Body of pancreas (tissue), 4 donors: ENCODE measurements at regions not wholly inside any gene's neighbourhood (a gene's known extent, or its start where the extent isn't known, plus 50 kb on each side); places are given as distances from the start of the nearest gene placed in this dataset.

Experiments
- ATAC-seq: fragments of 150-250 bp; one replicate; pipeline ENCODE4 v1.9.1; 2016
- DNase-seq, 4 donors: peaks; one replicate each; pipeline ENCODE4 v3.0.0-alpha.2; 2019
- H3K27ac ChIP-seq, 4 donors: fragments of 200-600 bp; sonication (generic); 1 replicate in 3 of 4; 2 replicates in 1 of 4; pipeline versions ENCODE4 v1.5.1 to v1.6.1; 2016 to 2019; ENCODE audit warnings: mild to moderate bottlenecking in 1 of 4, mixed read lengths in 1 of 4, moderate library complexity in 1 of 4
- H3K27me3 ChIP-seq, 2 donors: fragments of 200-600 bp; sonication (generic); one replicate each; pipeline ENCODE4 v1.6.0; 2016; ENCODE audit warnings: mild to moderate bottlenecking in 1 of 2
- H3K36me3 ChIP-seq, 2 donors: fragments of 200-600 bp; sonication (generic); replicated peaks in 1 of 2; 2 replicates each; pipeline ENCODE4 v1.5.1; 2016; ENCODE audit warnings: low read depth in 2 of 2; ENCODE audit not compliant: insufficient read depth in 1 of 2
- H3K4me1 ChIP-seq: fragments of 200-600 bp; sonication (generic); one replicate; pipeline ENCODE4 v1.6.0; 2016
- H3K4me3 ChIP-seq, 2 donors: fragments of 200-600 bp; sonication (generic); 1 replicate in 1 of 2; 2 replicates in 1 of 2; pipeline ENCODE4 v1.5.1; 2016 to 2019
- H3K9me3 ChIP-seq, 3 donors: fragments of 200-600 bp; sonication (generic); 1 replicate in 2 of 3; 2 replicates in 1 of 3; pipeline ENCODE4 v1.5.1; 2016
- CTCF ChIP-seq, 7 experiments: fragments of 450-650 bp in 4 of 7; fragments of 200-600 bp in 3 of 7; sonication (generic) in 3 of 7; IDR thresholded peaks; one replicate each; pipeline ENCODE4 v1.5.1; 2016 to 2019; ENCODE audit warnings: antibody characterized with exemption in 7 of 7
- POLR2A ChIP-seq, 3 donors: fragments of 450-650 bp; IDR thresholded peaks; one replicate each; pipeline ENCODE4 v1.6.1; 2016; ENCODE audit warnings: antibody characterized with exemption in 3 of 3, mild to moderate bottlenecking in 2 of 3
- WGBS, 2 donors: methylation state at CpG; one replicate each; pipeline ENCODE4 v1.1.5; 2017; 5-methylcytosine and 5-hydroxymethylcytosine counted together
- intact Hi-C: fragments of 100-400 bp; cut with DNase I; formaldehyde crosslinking; loops from one replicate; pipeline ENCODE4 v1.15.1; 2023

GRCh38 chr3:6266135-6266534 is 594.8 kb upstream of the GRM7 start:
- H3K27me3 ChIP-seq = no peaks in the 10 kb centered on the region
- H3K36me3 ChIP-seq = no peaks in the 10 kb centered on the region
- no peak overlapping the region for H3K4me3 ChIP-seq
- H3K9me3 ChIP-seq = no peaks in the 10 kb centered on the region
- H3K4me1 ChIP-seq = peaks cover 24% of the 10 kb centered on the region
- WGBS, 2 donors = 68 to 79% methylated on average over 5 of the region's 5 CpGs
- intact Hi-C loops = no loop called here
- no peak for TF ChIP-seq CTCF (IDR thresholded peaks at IDR 0.05)
- TF ChIP-seq POLR2A (IDR thresholded peaks at IDR 0.05) = no peak
- H3K27ac ChIP-seq = no peak overlapping the region
- ATAC-seq = no peak
- no peak for DNase-seq

- no peaks in the 10 kb centered on the region for H3K4me1 ChIP-seq
- ATAC-seq (no peak), DNase-seq (no peak)
- H3K27ac ChIP-seq = no peak overlapping the region
- intact Hi-C loops = no loop called here
- no peaks in the 10 kb centered on the region for H3K36me3 ChIP-seq
- WGBS, 2 donors = 84 to 94% methylated on average over 3 of the region's 3 CpGs
- no peaks in the 10 kb centered on the region for H3K27me3 ChIP-seq
- TF ChIP-seq CTCF (IDR thresholded peaks at IDR 0.05) = no peak
- no peak for TF ChIP-seq POLR2A (IDR thresholded peaks at IDR 0.05)
- H3K9me3 ChIP-seq = no peaks in the 10 kb centered on the region
- H3K4me3 ChIP-seq = no peak overlapping the region
Observed at GRCh38 chr3:6273878-6274277, 587.0 kb upstream of the GRM7 start.

DNA sequence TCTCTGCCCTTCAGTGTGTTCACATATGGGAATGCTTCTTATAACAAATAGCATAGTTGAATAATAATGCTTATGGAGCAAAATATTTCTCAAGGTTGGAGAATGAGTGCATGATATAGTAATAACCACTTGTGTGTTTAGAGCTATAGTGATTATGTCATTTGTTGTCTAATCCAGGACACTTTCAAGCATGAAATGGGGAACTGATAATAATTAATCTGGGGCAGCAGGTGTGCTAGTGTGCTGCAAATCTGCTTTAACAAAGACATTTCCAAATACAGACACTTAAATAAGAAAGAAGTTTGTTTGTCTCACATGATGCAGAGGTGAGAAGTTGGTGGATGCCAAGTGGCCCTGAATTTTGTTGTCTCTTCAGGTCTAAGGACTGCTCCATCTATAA is 579.3 kb upstream of the GRM7 start:
- H3K27me3 ChIP-seq = no peaks in the 10 kb centered on the region
- no peak for TF ChIP-seq POLR2A (IDR thresholded peaks at IDR 0.05)
- no peak for TF ChIP-seq CTCF (IDR thresholded peaks at IDR 0.05)
- intact Hi-C loops = no loop called here
- H3K4me3 ChIP-seq = no peak overlapping the region
- DNase-seq (no peak), ATAC-seq (no peak)
- H3K9me3 ChIP-seq = no peaks in the 10 kb centered on the region
- no peaks in the 10 kb centered on the region for H3K36me3 ChIP-seq
- H3K4me1 ChIP-seq = no peaks in the 10 kb centered on the region
- H3K27ac ChIP-seq = no peak overlapping the region

GRCh38 chr3:6282918-6283317 is 578.0 kb upstream of the GRM7 start:
- ATAC-seq (no peak), DNase-seq (no peak)
- Histone ChIP-seq H3K36me3 (no peaks in the 10 kb centered on the region), H3K9me3 (no peaks in the 10 kb centered on the region), H3K4me1 (no peaks in the 10 kb centered on the region), H3K27ac (no peak overlapping the region), H3K27me3 (no peaks in the 10 kb centered on the region), H3K4me3 (no peak overlapping the region)
- 81 to 82% methylated on average over 4 of the region's 4 CpGs for WGBS, 2 donors
- TF ChIP-seq CTCF (IDR thresholded peaks at IDR 0.05) (no peak), POLR2A (IDR thresholded peaks at IDR 0.05) (no peak)
- intact Hi-C loops = no loop called here

- DNase-seq (no peak), ATAC-seq (no peak)
- Histone ChIP-seq H3K27me3 (no peaks in the 10 kb centered on the region), H3K36me3 (no peaks in the 10 kb centered on the region), H3K4me3 (no peak overlapping the region), H3K4me1 (no peaks in the 10 kb centered on the region), H3K27ac (no peak overlapping the region), H3K9me3 (no peaks in the 10 kb centered on the region)
- WGBS, 2 donors = 66 to 68% methylated on average over 5 of the region's 5 CpGs
- intact Hi-C loops = no loop called here
- TF ChIP-seq POLR2A (IDR thresholded peaks at IDR 0.05) (no peak), CTCF (IDR thresholded peaks at IDR 0.05) (no peak)
Observed at GRCh38 chr3:6287088-6287875, 573.6 kb upstream of the GRM7 start.
